ENCODE measurements at regions not wholly inside any gene's neighbourhood (a gene's known extent, or its start where the extent isn't known, plus 50 kb on each side); places are given as distances from the start of the nearest gene placed in this dataset.
"Not testable (repeated sequence)": the region's sequence is repeated elsewhere in the genome, so short reads cannot be mapped to it uniquely, and the experiment has no call there.

DNA sequence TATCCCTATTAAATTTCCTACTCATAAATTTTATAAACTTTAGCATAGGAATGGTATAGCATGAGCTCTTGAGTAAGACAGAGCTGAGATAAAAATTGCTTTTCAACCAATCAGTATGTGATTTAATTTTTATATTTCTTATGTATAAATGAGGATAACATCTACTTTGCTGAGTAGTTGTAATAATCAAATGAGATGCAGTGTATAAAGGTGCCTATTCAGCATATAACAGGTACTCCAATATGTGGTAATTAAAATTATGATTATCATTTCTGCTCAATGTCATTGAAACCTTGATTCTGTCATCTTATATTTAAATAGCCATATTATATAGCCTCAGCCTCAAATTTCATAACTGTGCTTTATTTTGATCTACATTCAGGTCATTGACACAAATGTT lies 700.4 kb upstream of the SLC8A1 start:
- no peak for DNase-seq (ENCODE audit: low read depth in 2 of 2)

DNA sequence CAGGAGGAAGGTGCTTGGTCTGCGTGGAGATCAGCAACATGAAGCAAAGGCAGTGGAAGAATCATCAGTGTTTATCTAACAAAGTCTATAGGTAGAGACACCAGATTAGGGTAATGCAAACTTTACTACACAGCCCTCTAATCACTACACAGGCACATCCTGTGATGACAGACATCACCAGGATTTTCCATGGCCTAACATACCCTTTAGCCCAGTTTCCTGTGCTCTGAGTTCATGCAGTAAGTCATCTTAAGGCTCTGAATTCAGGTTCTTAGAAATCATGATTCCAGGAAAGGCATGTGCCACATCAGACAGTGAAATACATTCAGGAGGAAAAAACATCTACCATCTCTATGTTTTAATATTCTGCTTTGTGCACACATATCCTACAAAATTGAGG lies 708.5 kb upstream of the SLC8A1 start:
- DNase-seq (ENCODE audit: low read depth in 2 of 2) = no peak

DNA sequence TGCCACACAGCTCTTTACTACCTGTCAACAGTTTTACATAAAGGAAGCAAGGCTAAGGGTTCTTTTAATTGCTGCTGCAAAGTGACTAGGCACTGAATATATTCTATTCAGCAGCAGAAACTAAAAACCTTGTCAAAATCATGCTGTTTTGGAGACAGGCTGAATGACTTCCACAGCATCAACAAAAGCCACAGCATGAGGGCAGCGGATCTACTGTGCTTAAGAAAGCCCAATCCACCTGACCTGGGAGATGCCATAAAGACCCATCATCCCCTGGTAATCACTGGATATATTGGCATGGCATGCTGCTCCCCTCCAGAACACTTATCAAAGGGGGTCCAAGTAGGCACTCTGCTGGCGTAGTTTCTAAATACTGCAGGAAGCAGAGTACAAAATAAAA lies 715.1 kb upstream of the SLC8A1 start:
- no peak for DNase-seq (ENCODE audit: low read depth in 2 of 2)

DNA sequence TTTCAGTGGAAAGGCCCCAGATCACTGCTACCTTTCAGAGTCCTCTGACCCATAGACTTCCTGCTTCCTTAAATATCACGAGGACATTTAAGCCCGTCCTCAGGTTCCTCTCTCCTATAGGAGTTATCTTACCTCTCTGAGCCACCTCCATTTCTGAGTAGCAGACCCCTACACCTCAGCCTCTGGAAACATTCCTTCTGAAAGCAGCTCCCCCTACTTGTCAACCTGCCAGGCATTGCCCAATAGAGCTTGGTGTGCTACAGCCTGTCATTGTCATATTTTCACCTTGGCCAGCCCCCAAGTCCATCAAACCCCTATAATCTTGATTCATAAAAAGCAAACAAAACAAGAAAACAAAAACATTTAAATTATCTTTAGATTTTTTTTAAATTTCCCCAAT lies 717.9 kb upstream of the SLC8A1 start:
- DNase-seq (ENCODE audit: low read depth in 2 of 2) = no peak

DNA sequence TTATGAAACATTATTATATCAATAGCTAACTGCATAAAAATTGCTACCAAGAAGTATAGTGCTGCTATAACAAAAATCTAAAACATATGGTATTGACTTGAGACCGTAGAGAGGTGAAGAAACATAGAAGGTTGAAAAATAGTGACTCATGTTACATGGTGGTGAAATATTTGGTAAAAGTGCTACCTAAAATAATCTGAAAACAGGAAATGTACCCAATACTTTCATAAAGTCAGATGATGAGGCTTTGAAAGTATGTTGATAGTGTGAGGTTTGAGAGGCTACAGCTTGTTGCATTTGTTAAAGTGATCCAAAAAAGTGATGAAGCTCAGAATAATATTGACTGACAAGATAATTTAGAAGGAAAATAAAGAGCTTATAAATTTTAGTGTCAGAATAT lies 718.7 kb upstream of the SLC8A1 start:
- DNase-seq (ENCODE audit: low read depth in 2 of 2) = no peak

DNA sequence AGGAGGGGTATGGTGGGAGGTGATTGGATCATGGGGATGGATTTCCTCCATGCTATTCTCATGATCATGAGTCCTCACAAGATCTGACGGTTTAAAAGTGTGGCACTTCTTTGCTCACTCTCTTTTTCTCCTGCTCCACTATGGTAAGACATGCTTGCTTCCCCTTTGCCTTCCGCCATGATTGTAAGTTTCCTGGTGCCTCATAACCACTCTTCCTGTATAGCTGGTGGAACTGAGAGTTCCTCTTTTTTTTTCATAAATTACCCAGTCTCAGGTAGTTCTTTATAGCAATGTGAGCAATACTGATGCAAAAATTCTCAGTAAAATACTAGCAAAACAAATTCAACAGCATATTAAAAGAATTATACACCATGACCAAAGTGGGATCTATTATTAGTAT lies 728.5 kb upstream of the SLC8A1 start:
- DNase-seq (ENCODE audit: low read depth in 2 of 2) = no peak

DNA sequence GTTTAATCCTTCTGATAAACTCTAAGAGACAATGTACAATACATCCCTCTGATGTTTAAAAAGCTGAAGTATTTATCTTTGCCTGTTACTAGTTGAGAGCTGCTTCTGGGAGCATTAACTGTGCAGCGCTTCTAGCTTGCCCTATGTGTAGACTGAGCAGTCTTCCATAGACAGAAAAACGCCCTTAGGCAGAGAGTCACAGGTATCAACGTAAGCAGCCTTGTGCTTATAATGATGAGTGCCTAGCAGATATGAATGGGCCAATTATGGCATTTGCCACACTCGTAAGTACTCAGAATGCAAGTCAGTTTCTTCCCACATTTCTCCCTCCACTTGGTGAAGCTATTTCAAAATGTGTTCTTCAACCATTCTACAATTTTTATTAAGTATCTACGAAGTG lies 731.1 kb upstream of the SLC8A1 start:
- no peak for DNase-seq (ENCODE audit: low read depth in 2 of 2)

DNA sequence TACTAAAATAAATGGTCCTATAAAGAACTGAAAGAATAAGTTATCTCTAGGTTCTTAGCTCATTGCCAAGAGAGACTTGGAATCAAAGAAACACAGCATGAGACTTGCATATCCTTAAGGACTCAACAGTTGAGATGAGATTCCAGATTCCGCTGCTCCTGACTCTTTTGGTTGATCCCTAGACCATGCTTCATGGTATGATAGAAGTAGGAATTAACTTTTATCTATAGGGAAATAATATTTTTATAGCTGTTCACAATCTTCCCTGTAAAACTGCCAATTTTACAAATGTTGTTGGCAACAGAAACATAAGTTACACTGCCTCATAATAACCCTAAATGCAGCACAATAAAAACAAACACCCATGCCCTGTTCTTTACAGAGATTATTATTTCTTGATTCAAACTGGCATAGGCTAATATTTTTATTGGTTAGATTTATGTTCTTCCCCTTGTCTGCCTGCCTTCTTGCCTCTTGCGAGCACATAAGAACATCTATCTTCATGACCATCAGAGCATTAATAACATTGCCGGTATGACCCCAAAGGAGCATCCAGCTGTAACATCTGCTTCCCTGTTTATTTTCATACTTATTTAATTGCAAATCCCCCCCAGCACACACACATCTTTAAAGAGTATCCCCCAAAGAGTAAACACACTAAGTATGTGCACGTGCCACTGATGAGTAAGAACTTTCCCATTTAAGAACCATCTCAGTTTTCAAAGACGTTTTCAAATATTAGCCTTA lies 735.7 kb upstream of the SLC8A1 start:
- DNase-seq (ENCODE audit: low read depth in 2 of 2) = no peak

DNA sequence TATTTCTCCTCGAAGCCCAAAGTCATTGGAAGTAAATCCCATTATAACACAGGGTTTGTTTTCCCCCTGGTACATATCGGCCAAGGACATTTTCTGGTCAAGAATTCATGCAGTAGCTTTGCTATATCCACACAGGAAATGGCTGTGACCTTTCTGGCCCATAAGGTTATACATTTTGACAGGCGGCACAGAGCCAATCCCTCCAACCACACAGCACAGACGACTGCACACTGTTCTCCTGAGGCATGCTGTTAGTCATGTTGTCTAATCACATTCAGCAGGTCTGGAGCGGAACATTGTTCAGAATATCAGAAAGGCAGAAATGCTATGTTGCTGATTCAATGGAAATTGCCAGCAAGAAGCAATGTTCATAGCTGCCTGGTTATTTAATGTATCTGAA lies 742.3 kb upstream of the SLC8A1 start:
- DNase-seq (ENCODE audit: low read depth in 2 of 2) = no peak

DNA sequence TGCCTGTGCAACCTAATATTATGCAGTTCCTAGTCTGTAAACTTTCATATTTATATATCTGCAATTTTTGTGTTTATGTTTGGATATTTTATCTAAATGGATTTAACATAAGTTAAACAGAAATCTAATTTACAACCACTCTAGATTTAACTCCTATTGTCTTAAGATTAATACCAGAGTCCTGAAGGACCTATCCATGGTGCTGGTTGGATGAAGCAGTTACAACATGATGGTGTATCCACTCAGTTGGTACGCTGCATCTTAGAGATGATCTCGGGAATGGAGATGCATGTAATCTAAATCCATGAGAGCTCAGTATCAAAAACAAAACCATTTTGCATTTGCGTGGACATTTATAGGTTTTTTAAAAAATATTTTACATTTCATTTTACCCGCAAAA lies 745.9 kb upstream of the SLC8A1 start:
- no peak for DNase-seq (ENCODE audit: low read depth in 2 of 2)

DNA sequence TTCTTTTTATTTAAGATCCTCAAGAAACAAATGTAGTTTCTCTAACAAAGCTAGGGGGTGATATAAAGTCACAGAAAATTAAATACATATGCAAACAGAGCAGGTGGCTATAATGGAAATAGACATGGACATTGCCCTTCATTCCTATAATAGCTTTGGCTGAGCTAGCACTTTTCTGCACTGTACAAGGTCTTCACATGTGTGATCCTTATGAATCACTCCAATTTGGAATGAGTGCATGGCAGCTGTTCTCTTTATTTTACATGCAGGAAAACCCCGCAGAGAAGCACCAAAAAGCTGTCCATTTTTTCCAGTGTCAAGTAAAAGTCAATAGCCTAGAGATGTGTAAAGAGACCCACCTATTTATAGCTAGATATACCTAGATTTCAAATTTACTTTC lies 747.4 kb upstream of the SLC8A1 start:
- no peak for DNase-seq (ENCODE audit: low read depth in 2 of 2)

DNA sequence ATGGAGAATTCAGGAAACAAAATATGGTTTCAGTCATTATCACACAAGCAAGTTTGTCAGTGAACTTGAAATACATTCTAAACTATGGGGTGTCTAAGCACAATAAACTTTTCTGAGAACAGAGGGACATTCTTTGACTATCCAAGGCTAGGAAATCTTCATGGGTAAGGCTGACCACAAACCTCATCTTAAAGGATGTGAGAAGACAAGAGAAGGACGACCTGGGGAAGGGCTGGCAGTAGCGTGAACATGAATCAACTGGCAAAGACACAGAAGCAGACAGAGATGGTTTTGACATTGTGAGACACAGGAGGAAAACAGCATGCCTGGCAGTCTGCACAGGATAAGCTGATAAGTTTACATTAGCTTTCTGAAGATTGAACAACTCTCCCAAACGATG lies 752.4 kb upstream of the SLC8A1 start:
- DNase-seq (ENCODE audit: low read depth in 2 of 2) = no peak

DNA sequence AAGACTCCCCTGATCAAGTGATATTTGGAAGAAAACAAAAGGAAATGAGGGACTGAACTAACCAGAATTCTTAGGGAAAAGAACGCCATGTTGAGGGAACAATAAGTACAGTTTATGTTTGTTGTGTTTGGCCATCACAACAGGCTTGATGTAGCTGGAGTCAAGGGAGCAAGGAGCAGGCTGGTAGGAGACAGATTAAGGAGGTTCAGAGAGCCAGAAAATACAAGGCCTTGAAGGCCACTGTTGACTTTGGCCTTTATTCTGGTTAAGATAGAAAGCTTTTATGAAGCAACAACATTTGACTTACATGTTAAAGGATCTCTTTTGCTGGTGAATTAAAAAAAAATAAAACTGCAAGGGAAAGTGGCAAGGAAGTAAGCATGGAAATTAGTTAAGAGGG lies 754.1 kb upstream of the SLC8A1 start:
- no peak for DNase-seq (ENCODE audit: low read depth in 2 of 2)

DNA sequence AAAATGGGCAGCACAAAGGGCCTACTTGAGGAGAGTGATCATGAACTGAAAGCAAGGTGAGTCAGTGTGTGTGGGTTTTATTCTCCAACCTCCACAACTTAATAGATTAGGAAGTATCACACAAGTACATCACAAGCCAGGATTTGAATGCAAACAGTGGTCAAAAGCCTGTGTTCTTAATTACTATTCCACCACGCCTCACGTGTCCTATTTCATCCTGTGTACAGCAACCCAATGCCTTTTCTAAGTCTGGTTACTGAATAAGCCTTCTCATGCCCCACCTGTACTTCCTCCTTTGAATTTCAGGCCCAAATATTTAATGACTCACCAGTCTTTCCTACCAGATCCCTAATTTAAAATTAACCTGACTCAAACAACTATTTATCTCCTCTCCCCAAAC lies 755.7 kb upstream of the SLC8A1 start:
- no peak for DNase-seq (ENCODE audit: low read depth in 2 of 2)

DNA sequence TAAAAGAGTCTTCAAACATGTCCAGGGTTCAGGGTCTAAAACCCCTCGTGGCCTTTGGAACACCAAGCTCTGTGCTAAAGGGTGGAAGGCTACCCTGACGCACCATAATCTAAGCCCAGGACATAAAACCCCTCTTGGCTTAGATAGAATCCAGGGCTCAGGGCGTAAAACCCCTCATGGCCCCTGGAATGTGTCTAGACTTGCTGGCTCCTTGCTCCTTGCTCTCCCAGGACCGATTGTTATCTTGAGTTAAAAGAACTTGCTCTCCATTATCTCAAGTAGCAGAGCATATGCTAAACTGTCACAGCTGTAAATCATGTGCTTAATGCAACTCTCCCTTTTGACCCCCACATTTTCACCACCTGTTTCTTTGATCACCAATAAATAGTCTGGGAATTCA lies 758.1 kb upstream of the SLC8A1 start:
- not testable (repeated sequence) for DNase-seq (ENCODE audit: low read depth in 2 of 2)

DNA sequence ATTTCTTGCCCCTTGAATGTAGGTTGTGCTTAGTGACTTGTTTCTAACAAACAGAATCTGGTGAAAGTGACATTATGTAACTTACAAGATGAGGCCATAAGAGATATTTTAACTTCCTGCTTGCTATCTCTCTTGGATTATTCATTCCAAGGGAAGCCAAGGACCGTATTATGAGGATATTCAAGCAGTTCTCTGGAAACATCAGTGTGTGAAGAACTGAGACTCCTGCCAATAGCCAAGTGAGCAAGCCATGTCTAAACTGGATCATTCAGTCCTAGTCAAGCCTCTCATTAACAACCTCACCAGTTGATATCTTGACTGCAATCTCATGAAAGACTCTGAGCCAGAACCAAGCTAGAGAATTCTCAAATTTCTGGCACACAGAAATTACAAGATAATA lies 765.1 kb upstream of the SLC8A1 start:
- no peak for DNase-seq (ENCODE audit: low read depth in 2 of 2)

DNA sequence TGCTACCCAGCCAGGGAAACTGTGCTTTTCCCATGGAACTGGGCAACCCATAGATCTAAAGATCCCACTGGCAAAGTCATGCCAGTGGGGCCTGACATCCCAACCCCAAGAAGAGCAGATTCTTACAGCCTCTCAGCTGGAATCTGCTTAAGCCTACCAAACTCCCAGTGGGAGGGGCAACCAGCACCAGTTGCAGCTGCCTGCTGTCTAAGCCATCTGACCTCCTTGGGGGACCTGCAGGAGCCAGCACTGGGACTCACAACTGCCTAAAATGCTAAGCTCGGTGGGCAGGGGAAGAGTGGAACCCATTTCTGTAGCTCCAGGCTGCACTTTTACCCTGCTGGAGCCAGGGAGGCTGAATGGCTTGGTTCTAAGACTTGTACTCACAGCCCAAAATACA lies 770.7 kb upstream of the SLC8A1 start:
- no peak for DNase-seq (ENCODE audit: low read depth in 2 of 2)

DNA sequence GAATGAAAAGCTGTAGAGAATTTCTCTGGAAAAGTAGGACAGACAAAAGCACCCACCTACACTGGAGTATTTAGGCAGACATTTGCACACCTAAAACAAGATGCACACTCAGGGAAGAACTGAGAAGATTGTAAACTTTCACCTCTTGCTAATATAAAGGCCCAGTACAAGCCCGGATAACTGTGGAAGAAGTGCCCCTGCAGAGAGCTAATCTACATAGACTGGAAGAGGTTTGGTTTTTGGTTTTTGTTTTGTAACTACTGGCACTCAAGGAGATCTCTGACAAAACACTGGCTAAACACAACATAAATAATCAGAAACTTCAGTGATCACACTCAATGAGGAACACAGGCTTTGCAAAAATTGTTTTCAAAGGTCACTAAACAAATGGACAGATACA lies 782.2 kb upstream of the SLC8A1 start:
- DNase-seq (ENCODE audit: low read depth in 2 of 2) = no peak

DNA sequence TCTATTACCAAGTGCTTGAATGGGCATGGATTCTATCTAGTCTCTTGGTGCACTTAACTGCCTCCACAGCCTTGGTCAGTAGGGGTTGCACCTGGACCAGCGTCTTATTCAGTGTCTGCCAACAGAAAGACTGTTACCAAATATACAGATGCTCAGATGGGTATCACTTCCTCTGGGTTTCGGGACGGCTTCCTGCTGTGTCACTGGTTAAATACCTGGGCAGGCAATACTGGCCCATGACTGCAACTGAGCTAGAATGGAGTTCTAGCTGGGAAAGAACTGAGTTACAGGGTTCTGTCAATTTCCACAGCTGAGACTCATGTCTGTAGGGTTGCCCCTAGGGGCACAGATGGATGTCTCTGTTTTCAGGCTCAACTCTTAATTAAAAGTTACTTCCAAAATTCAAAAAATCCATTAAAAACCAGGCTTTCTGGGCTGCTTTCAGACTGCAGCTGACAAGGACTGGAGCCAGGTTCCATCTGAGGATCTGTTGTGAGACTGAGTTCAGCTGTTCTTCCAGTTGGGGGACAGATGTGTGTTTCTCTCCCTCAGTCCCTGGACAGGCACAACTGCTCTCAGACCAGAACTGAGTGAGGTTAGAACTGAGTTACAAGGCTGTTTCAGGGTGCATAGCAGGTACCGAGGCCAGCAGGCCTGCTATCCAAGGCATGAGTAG lies 789.6 kb upstream of the SLC8A1 start:
- no peak for DNase-seq (ENCODE audit: low read depth in 2 of 2)

DNA sequence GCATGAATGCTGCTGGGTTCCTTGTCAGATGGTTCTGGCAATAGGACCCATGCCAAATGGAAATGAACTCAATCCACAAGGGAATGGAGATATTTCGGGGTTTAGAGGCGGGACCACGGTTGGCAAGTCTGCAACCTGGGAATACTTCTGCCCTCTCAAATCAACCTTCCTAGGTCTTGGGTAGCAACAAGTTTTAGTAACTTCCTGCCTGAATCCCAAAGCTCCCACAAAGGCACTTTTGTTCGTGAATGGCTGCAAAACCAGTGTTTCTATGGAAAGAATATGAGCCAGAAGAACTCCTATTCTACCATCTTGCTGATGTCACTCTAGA lies 790.1 kb upstream of the SLC8A1 start:
- no peak for DNase-seq (ENCODE audit: low read depth in 2 of 2)

DNA sequence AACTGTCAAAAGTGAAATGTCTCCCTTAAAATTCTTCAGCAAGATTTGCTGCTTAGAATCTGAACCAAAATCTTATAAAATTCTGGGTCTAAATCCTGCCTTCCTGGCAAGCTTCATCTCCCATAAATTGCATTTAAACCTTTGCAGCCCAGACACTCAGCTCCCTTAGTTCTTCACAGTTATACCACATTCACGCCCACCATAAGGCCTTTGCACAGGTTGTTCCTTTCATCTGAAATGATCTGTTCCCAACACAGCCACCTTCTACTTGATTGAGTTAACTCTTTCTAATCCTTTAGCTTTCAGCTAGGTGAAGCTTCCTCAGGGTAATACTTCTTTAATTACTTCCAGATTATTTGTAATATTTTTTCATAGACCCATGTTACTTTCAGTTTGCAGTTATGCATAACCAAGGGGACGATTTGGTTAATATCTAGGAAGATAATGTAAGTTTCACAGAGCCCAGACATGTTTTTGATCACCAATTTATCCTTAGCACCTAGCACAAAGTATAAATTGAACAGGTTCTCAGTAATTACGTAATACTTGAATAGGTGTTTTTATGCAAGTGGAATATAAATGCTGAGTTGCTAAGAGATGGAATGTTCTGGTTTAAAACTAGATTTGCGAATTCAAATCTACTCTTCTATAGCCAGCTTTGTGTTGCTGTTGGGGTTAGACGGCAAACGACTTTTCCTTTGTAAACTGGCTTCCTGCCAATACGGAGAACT lies 779.7 kb upstream of the PKDCC start:
- no peak for DNase-seq (ENCODE audit: low read depth in 2 of 2)

DNA sequence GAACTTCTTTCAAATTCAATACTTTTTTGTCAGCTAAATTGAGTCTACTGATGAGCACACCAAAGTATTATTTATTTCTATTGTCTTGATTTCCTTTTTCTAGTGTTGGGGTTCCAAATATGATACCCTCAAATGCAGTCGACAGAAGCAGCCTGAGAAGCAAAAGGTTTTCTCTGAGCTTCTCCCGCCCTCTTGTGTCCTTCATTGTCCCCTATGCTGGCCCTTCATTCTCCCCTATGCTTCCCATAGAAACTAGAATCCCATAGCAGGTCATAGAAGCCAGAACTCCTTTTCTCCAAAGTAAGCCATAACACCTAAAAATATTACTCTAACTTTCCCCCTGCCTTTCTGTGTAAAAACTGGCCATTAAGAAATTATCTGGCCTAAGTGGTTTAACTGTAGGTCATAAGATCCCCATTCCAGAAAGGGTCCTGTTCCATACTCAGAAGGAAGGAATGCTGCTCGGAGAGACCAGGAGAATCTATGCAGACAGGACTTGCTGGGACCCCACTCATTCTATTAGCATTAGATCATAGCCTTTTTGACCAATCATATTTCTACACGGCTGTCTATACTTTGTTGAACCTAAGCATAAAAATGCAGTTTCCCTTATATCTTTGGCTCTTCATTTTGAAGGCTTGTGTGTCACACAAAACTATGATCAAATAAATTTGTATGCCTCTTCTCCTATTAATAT lies 764.6 kb upstream of the PKDCC start:
- DNase-seq (ENCODE audit: low read depth in 2 of 2) = no peak

DNA sequence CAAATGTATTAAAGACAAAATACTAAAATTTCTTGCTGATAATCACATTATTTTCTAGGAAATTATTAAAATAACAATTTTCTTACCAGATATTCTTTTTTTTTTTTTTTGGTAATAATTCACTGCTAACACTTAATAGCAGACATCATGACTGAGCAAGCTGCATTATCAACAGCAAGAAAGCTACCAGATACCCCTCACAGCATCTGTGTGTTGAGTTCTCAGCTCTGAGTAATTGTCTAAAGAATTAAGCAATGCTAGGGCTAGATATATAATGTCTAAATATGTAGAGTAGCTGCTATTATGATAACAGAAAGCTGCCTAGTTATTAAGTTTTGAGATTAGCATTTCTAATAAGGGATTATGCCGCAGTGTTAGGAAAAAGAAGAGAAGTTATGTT lies 754.3 kb upstream of the PKDCC start:
- DNase-seq (ENCODE audit: low read depth in 2 of 2) = no peak
